ENCODE measurements at regions not wholly inside any gene's neighbourhood (a gene's known extent, or its start where the extent isn't known, plus 50 kb on each side); places are given as distances from the start of the nearest gene placed in this dataset.

- TF ChIP-seq, protein P1, sequence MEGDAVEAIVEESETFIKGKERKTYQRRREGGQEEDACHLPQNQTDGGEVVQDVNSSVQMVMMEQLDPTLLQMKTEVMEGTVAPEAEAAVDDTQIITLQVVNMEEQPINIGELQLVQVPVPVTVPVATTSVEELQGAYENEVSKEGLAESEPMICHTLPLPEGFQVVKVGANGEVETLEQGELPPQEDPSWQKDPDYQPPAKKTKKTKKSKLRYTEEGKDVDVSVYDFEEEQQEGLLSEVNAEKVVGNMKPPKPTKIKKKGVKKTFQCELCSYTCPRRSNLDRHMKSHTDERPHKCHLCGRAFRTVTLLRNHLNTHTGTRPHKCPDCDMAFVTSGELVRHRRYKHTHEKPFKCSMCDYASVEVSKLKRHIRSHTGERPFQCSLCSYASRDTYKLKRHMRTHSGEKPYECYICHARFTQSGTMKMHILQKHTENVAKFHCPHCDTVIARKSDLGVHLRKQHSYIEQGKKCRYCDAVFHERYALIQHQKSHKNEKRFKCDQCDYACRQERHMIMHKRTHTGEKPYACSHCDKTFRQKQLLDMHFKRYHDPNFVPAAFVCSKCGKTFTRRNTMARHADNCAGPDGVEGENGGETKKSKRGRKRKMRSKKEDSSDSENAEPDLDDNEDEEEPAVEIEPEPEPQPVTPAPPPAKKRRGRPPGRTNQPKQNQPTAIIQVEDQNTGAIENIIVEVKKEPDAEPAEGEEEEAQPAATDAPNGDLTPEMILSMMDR (conservative IDR thresholded peaks at IDR 0.05 in 1 of 2, IDR thresholded peaks at IDR 0.05 in 1 of 2; ENCODE audit: low read depth in 1 of 2, low read length in 2 of 2): no peak
- TF ChIP-seq EZH2 (IDR thresholded peaks at IDR 0.05; ENCODE audit: low read length, missing control alignments): no peak
These were observed 1048.1 kb downstream of the ROBO2 start for GRCh38 chr3:78088006-78088405.

All from fibroblast of lung (primary cell).